CD14-positive monocyte (primary cell): ENCODE measurements at regions not wholly inside any gene's neighbourhood (a gene's known extent, or its start where the extent isn't known, plus 50 kb on each side); places are given as distances from the start of the nearest gene placed in this dataset.

Source experiments
- DNase-seq, 3 donors: peaks; one replicate each; pipeline ENCODE4 v3.0.0-alpha.2; 2011 to 2022
- H2AFZ ChIP-seq: 2 replicates; pipeline ENCODE4 v1.6.0; 2012; ENCODE audit warnings: mild to moderate bottlenecking, low read depth, low read length, inconsistent platforms; ENCODE audit not compliant: insufficient read depth, poor library complexity, severe bottlenecking
- H3K27ac ChIP-seq, 2 donors: 1 replicate in 1 of 2; 2 replicates in 1 of 2; pipeline ENCODE4 v1.5.1; 2012 to 2013; ENCODE audit warnings: low read length in 2 of 2, control low read depth in 1 of 2, inconsistent platforms in 1 of 2, low read depth in 1 of 2, mild to moderate bottlenecking in 1 of 2
- H3K27me3 ChIP-seq, 2 donors: one replicate each; pipeline versions ENCODE4 v1.6.0 to v1.6.1; 2011 to 2013; ENCODE audit warnings: low read length in 2 of 2; ENCODE audit not compliant: control insufficient read depth in 2 of 2, insufficient read depth in 2 of 2
- H3K36me3 ChIP-seq, 2 donors: replicated peaks in 1 of 2; 1 replicate in 1 of 2; 2 replicates in 1 of 2; pipeline versions ENCODE4 v1.5.1 to v1.6.1; 2012 to 2013; ENCODE audit warnings: low read length in 2 of 2, control low read depth in 1 of 2, inconsistent platforms in 1 of 2, mild to moderate bottlenecking in 1 of 2; ENCODE audit not compliant: insufficient read depth in 2 of 2, control insufficient read depth in 1 of 2
- H3K4me1 ChIP-seq, 2 donors: 1 replicate in 1 of 2; 2 replicates in 1 of 2; pipeline versions ENCODE4 v1.5.1 to v1.6.1; 2012 to 2013; ENCODE audit warnings: low read length in 2 of 2, control low read depth in 1 of 2, inconsistent platforms in 1 of 2, mild to moderate bottlenecking in 1 of 2, moderate library complexity in 1 of 2; ENCODE audit not compliant: insufficient read depth in 2 of 2, control insufficient read depth in 1 of 2
- H3K4me2 ChIP-seq: replicated peaks from 2 replicates; pipeline ENCODE3; 2012; ENCODE audit warnings: low read length, moderate library complexity, mild to moderate bottlenecking; ENCODE audit not compliant: poor library complexity, severe bottlenecking; ENCODE audit errors: extremely low read depth
- H3K4me3 ChIP-seq, 3 experiments: fragments of 200-600 bp in 1 of 3; sonication (generic) in 1 of 3; replicated peaks in 1 of 3; 1 replicate in 2 of 3; 2 replicates in 1 of 3; pipeline ENCODE4 v1.5.1; 2011 to 2013; ENCODE audit warnings: low read length in 3 of 3, mild to moderate bottlenecking in 3 of 3, control low read depth in 2 of 3, low read depth in 2 of 3, inconsistent platforms in 1 of 3, moderate library complexity in 1 of 3
- H3K79me2 ChIP-seq: 2 replicates; pipeline ENCODE4 v1.6.0; 2012; ENCODE audit warnings: mild to moderate bottlenecking, control low read depth, inconsistent platforms, low read length, moderate library complexity; ENCODE audit not compliant: insufficient read depth
- H3K9ac ChIP-seq: 2 replicates; pipeline ENCODE4 v1.6.0; 2017; ENCODE audit warnings: low read length, mild to moderate bottlenecking; ENCODE audit not compliant: insufficient read depth, poor library complexity, severe bottlenecking
- H3K9me3 ChIP-seq, 2 donors: replicated peaks in 1 of 2; 1 replicate in 1 of 2; 2 replicates in 1 of 2; pipeline versions ENCODE4 v1.5.1 to v1.6.1; 2012 to 2013; ENCODE audit warnings: low read length in 2 of 2, control low read depth in 1 of 2; ENCODE audit not compliant: control insufficient read depth in 1 of 2, insufficient read depth in 1 of 2
- H4K20me1 ChIP-seq: 2 replicates; pipeline ENCODE4 v1.6.0; 2012; ENCODE audit warnings: mild to moderate bottlenecking, low read length, control low read depth, moderate library complexity; ENCODE audit not compliant: insufficient read depth
- H3K27ac Mint-ChIP-seq, 7 donors: one replicate each; pipeline ENCODE4 v1.8.0; 2020; ENCODE audit warnings: mild to moderate bottlenecking in 7 of 7, mixed read lengths in 7 of 7, moderate library complexity in 6 of 7, inconsistent platforms in 2 of 7
- H3K27me3 Mint-ChIP-seq, 3 donors: one replicate each; pipeline ENCODE4 v1.8.0; 2021 to 2022; ENCODE audit warnings: low read depth in 3 of 3, mild to moderate bottlenecking in 3 of 3, mixed read lengths in 3 of 3, moderate library complexity in 3 of 3, inconsistent platforms in 1 of 3
- H3K36me3 Mint-ChIP-seq, 2 donors: one replicate each; pipeline ENCODE4 v1.8.0; 2020; ENCODE audit warnings: mixed read lengths in 2 of 2, inconsistent platforms in 1 of 2, mild to moderate bottlenecking in 1 of 2
- H3K4me1 Mint-ChIP-seq: one replicate; pipeline ENCODE4 v1.8.0; 2020; ENCODE audit warnings: mild to moderate bottlenecking, mixed read lengths
- H3K4me3 Mint-ChIP-seq, 2 donors: one replicate each; pipeline ENCODE4 v1.8.0; 2020; ENCODE audit warnings: mild to moderate bottlenecking in 2 of 2, mixed read lengths in 2 of 2, moderate library complexity in 1 of 2
- H3K9me3 Mint-ChIP-seq, 7 donors: one replicate each; pipeline ENCODE4 v1.8.0; 2020 to 2022; ENCODE audit warnings: mixed read lengths in 7 of 7, mild to moderate bottlenecking in 6 of 7, moderate library complexity in 6 of 7, inconsistent platforms in 2 of 7
- WGBS: methylation state at CpG from one replicate; pipeline ENCODE4 v1.1.5; 2013; ENCODE audit warnings: missing lambda C conversion rate; ENCODE audit not compliant: insufficient coverage; 5-methylcytosine and 5-hydroxymethylcytosine counted together
- intact Hi-C, 2 donors: fragments of 100-400 bp; cut with micrococcal nuclease; formaldehyde crosslinking; loops; one replicate each; pipeline versions ENCODE4 v1.15.0 to v1.15.1; 2023
- TF ChIP-seq, protein P1 (sequence below): fragments of 200-600 bp; IDR thresholded peaks from one replicate; pipeline ENCODE4 v1.8.0; 2022; ENCODE audit warnings: antibody characterized with exemption, mild to moderate bottlenecking

DNA sequence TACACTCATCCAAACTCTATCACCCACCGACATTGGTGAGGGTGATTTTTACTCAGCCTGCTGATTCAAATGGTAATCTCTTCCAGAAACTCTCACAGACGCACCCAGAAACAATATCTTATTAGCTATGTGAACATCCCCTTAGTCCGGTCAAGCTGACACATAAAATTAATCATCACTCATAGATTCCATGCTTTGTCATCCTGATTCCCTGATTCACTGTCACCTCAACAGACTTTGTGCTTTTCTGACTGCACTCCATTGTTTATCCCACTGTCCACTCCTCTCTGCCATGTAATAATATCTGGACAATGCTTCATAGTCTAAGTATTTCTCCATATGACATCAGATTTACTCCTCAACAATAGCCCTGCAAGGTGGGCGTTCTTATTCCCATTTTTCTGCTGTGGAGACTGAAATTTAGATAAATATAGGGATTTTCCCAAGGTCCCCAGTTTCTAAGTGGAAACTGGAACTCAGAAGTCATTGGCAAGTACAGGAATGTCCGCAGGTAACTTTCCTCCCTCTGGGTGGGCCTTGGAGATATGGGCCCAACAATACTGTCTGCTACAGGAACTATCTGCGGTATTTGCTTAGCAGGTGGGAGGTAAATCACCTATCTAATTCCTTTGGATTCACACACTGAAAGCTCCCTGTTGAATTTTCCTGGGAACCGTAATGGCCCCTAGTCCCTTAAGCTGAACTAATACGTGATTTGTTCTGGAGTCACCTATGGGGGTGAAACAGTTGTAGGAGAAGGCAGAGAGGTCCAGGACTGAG lies 228.6 kb upstream of the BCOR start:
- Histone ChIP-seq H4K20me1 (no peaks in the 10 kb centered on the region), H3K4me2 (no peak overlapping the region), H2AFZ (no peak overlapping the region), H3K4me1 (peaks cover 12 to 19% of the 10 kb centered on the region in 2 donors), H3K4me3 (no peak overlapping the region), H3K27ac (no peak overlapping the region), H3K79me2 (no peaks in the 10 kb centered on the region), H3K9me3 (no peaks in the 10 kb centered on the region), H3K27me3 (no peaks in the 10 kb centered on the region), H3K36me3 (no peaks in the 10 kb centered on the region), H3K9ac (no peak overlapping the region)
- H3K4me1 Mint-ChIP-seq = peaks cover 12% of the 10 kb centered on the region
- TF ChIP-seq, protein P1, sequence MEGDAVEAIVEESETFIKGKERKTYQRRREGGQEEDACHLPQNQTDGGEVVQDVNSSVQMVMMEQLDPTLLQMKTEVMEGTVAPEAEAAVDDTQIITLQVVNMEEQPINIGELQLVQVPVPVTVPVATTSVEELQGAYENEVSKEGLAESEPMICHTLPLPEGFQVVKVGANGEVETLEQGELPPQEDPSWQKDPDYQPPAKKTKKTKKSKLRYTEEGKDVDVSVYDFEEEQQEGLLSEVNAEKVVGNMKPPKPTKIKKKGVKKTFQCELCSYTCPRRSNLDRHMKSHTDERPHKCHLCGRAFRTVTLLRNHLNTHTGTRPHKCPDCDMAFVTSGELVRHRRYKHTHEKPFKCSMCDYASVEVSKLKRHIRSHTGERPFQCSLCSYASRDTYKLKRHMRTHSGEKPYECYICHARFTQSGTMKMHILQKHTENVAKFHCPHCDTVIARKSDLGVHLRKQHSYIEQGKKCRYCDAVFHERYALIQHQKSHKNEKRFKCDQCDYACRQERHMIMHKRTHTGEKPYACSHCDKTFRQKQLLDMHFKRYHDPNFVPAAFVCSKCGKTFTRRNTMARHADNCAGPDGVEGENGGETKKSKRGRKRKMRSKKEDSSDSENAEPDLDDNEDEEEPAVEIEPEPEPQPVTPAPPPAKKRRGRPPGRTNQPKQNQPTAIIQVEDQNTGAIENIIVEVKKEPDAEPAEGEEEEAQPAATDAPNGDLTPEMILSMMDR = no peak
- H3K27me3 Mint-ChIP-seq = peaks cover 3 to 4% (median 4%) of the 10 kb centered on the region in 3 donors
- H3K27ac Mint-ChIP-seq = no peak overlapping the region
- H3K36me3 Mint-ChIP-seq = no peaks in the 10 kb centered on the region
- H3K4me3 Mint-ChIP-seq = no peak overlapping the region
- WGBS = 100% methylated on average over 1 of the region's 8 CpGs
- DNase-seq = no peak
- intact Hi-C loops = no loop called here
- peaks cover 0 to 6% (median 0%) of the 10 kb centered on the region in 7 donors for H3K9me3 Mint-ChIP-seq

DNA sequence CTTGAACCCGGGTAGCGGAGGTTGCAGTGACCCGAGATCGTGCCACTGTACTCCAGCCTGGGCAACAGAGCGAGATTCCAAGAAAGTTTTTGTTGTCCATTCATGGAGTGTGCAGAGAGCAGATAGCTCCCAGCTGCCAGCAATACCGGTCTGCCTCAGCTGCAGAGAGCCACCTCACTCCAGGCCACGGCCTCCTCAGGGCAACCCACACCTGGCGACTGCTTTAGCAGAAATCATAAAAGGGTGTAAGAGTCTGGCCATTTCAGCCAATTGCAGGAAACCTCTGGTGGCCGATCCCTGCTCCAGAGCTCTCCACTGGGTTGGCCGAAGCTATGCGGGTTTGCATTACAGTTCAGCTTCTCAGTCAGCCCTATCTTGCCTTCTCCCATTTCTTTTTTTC lies 227.4 kb upstream of the BCOR start:
- Histone ChIP-seq H4K20me1 (no peaks in the 10 kb centered on the region), H3K4me2 (no peak overlapping the region), H3K9me3 (no peaks in the 10 kb centered on the region), H3K27me3 (no peaks in the 10 kb centered on the region), H2AFZ (no peak overlapping the region), H3K27ac (no peak overlapping the region), H3K79me2 (no peaks in the 10 kb centered on the region), H3K36me3 (no peaks in the 10 kb centered on the region), H3K4me1 (peaks cover 12 to 15% of the 10 kb centered on the region in 2 donors), H3K9ac (no peak overlapping the region), H3K4me3 (no peak overlapping the region)
- Mint-ChIP-seq H3K4me1 (peaks cover 11% of the 10 kb centered on the region), H3K9me3 (peaks cover 2 to 17% (median 5%) of the 10 kb centered on the region in 7 donors), H3K36me3 (no peaks in the 10 kb centered on the region), H3K27me3 (peaks cover 3 to 4% (median 4%) of the 10 kb centered on the region in 3 donors), H3K27ac (no peak overlapping the region), H3K4me3 (no peak overlapping the region)
- DNase-seq = no peak
- 100% methylated on average over 6 of the region's 11 CpGs for WGBS
- intact Hi-C loops = no loop called here
- TF ChIP-seq, protein P1 = no peak
